Effector memory CD4-positive, alpha-beta T cell (primary cell): ENCODE measurements at regions not wholly inside any gene's neighbourhood (a gene's known extent, or its start where the extent isn't known, plus 50 kb on each side); places are given as distances from the start of the nearest gene placed in this dataset.
"Not testable (repeated sequence)": the region's sequence is repeated elsewhere in the genome, so short reads cannot be mapped to it uniquely, and the experiment has no call there.

ENCODE experiments used
- DNase-seq, 3 donors: peaks; one replicate each; pipeline ENCODE4 v3.0.0-alpha.2; 2020
- H3K27ac ChIP-seq: 2 replicates; pipeline ENCODE4 v1.7.0; 2013; ENCODE audit warnings: mild to moderate bottlenecking, low read length, moderate library complexity; ENCODE audit not compliant: insufficient read depth, poor library complexity, severe bottlenecking
- H3K27me3 ChIP-seq: replicated peaks from 2 replicates; pipeline ENCODE4 v1.7.0; 2013; ENCODE audit warnings: mild to moderate bottlenecking, low read length; ENCODE audit not compliant: insufficient read depth, control insufficient read depth, poor library complexity, severe bottlenecking
- H3K36me3 ChIP-seq: 2 replicates; pipeline ENCODE4 v1.7.0; 2013; ENCODE audit warnings: mild to moderate bottlenecking, low read length, moderate library complexity; ENCODE audit not compliant: control insufficient read depth, insufficient read depth
- H3K4me1 ChIP-seq: 2 replicates; pipeline ENCODE4 v1.7.0; 2013; ENCODE audit warnings: low read length, mild to moderate bottlenecking; ENCODE audit not compliant: control insufficient read depth, insufficient read depth, poor library complexity, severe bottlenecking
- H3K4me3 ChIP-seq: 2 replicates; pipeline ENCODE4 v1.7.0; 2013; ENCODE audit warnings: low read length, low read depth, mild to moderate bottlenecking; ENCODE audit not compliant: insufficient read depth, poor library complexity, severe bottlenecking
- H3K9me3 ChIP-seq: 2 replicates; pipeline ENCODE4 v1.7.0; 2013; ENCODE audit warnings: mild to moderate bottlenecking, low read length, moderate library complexity; ENCODE audit not compliant: control insufficient read depth

DNA sequence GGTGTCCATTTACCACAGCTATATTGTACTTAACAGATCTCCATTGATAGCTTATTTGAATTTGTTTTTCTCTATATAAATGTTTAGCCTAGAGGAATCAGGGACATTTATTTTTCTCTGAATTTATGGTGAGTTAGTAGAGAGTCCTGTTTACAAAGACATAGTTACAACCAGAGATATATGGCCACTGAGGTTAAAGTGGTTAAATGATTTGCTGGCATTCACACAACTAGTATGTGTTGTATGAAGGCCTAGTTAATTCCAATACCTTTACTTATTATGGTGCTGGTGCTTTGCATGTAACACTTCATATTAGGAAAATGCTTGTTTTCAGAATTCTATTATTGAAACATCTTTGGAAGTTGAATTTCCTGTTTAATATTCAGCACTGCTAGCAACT, 63.0 kb upstream of the SEC22B start:
- not testable (repeated sequence) for DNase-seq, H3K4me3 ChIP-seq, H3K36me3 ChIP-seq, H3K9me3 ChIP-seq, H3K27me3 ChIP-seq, H3K27ac ChIP-seq, H3K4me1 ChIP-seq

DNA sequence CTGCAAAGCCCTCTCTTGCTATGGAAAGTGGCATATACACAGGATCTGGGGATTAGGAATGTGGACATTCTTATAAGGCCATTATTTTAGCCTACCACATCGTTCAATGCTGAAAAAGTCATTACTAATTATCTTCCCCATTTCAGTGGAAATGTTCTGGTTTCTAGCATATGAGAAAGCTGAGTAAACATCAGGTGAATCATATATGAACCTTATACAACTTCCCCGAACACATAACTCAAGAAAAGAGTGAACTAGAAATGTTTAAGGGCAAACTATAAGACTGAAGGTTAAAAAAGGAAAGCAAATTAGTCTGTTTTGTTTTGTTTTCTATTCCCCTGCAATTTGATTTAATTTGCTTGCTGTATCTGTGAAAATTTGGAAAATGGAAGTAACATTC, 62.5 kb upstream of the SEC22B start:
- not testable (repeated sequence) for H3K4me1 ChIP-seq

DNA sequence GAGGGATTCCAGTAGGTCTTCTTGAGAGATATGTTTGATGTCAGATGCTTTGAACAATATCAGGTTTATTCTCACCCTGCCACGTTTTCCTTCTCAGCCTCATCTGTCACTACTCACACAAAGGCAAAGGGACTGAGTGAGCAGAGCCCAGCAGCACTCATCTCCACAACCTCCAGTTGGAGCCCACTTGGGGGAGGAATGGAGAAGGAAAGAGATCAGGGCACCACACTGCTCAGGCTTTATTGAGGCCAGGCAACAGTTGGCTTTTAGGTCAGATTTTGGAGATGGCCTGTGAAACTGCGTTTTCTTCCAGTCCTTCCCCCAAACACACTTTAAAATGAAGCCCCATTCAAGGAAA, 57.3 kb upstream of the SEC22B start:
- H3K4me1 ChIP-seq, H3K27ac ChIP-seq, H3K36me3 ChIP-seq, H3K9me3 ChIP-seq, DNase-seq, H3K4me3 ChIP-seq, H3K27me3 ChIP-seq: not testable (repeated sequence)

More for the DNA sequence above, 62.5 kb upstream of the SEC22B start:
- H3K9me3 ChIP-seq, H3K36me3 ChIP-seq, DNase-seq, H3K4me3 ChIP-seq, H3K27me3 ChIP-seq, H3K27ac ChIP-seq: not testable (repeated sequence)

DNA sequence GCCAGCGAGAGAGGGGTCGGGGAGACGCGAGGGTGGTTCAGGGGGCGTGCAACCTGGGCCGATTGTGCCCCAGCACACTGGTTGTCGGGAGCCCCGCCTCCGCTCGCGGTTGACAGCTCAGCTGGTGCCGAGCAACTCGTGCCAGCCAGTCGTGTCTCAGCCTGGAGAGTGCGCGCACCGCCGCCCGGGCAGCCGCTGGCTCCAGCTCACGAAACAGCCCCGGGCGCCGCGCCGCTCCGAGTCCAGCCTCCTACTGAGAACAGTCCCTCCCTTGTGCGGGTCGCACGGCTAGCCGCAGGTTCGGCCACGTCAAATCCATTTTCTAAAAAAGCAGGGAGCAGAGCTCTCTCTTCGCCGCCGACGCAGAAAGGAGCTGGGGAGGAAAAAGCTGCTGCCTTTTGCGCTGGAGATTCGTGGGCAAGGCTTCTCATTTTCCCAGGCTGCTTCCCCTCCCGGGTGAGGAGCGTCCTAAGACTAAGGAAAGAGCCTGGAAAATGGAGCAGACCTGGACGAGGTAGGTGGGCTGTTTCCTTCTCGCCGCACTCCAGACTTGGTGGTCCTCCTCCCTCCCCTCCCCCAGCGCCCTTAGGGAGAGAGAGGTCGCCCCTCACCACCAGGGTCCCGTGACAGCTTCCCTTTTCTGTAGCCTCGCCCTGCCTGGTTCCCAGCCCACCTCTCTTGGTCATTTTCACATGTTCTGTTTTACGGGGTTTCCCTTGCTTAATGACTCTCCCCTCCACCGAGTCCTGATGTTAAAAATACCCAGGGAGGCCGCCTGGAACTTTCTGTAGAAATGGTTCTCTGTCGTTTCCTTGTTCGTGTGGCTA, 56.7 kb upstream of the SEC22B start:
- H3K27me3 ChIP-seq, DNase-seq, H3K36me3 ChIP-seq, H3K4me1 ChIP-seq, H3K27ac ChIP-seq, H3K4me3 ChIP-seq, H3K9me3 ChIP-seq: not testable (repeated sequence)

DNA sequence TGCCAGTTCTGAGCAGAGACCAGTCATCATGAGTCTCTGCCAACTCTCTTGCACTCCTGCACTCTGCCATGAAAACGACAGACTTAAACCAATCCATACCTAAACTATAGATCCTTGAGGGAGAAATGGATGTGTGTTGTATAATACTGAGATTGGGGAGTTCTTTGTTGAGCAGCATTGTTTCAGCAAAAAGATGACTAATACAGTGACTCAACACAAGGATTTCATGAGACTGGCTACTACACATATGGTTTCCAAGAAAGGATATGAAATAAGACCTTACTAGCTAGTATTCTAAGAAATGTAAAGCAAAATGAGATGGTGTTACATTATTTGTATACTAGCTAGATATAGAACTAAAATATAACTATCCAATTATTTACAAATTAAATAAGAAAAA, 53.5 kb upstream of the SEC22B start:
- DNase-seq, H3K4me1 ChIP-seq, H3K4me3 ChIP-seq, H3K27me3 ChIP-seq, H3K36me3 ChIP-seq, H3K9me3 ChIP-seq, H3K27ac ChIP-seq: not testable (repeated sequence)
